ENCODE measurements at regions not wholly inside any gene's neighbourhood (a gene's known extent, or its start where the extent isn't known, plus 50 kb on each side); places are given as distances from the start of the nearest gene placed in this dataset.
"Not testable (repeated sequence)": the region's sequence is repeated elsewhere in the genome, so short reads cannot be mapped to it uniquely, and the experiment has no call there.

GRCh38 chr16:21539107-21539618 lies 60.2 kb upstream of the METTL9 start:
- not testable (repeated sequence) for TF ChIP-seq CTCF, POLR2A (IDR thresholded peaks at IDR 0.05)
